Activated T-cell treated with anti-CD3 and anti-CD28 coated beads, Interleukin-2, amount 50 U/mL, for 48 hours (primary cell): ENCODE measurements at regions not wholly inside any gene's neighbourhood (a gene's known extent, or its start where the extent isn't known, plus 50 kb on each side); places are given as distances from the start of the nearest gene placed in this dataset.

Experiments
- DNase-seq, 2 experiments: peaks; one replicate each; pipeline ENCODE4 v3.0.0-alpha.2; 2020

GRCh38 chr15:96390986-96391385, 60.5 kb downstream of the NR2F2 start:
- no peak for DNase-seq

GRCh38 chr15:96392380-96393208, 62.1 kb downstream of the NR2F2 start:
- DNase-seq, result no peak

DNA sequence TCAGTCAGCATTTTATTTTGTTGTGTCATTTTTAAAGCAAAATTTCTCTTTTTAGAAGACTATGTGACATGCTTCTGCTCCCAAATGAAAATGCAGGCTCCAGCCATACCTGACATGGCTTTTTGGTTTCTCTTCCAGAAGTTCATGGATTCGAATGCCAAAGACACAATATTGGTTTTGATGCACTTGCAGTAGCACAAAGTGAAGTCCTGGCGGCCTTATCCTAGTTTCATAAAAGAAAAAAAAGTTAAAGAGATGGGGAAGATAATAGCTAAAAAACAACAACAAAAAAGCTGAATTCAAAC, 62.7 kb downstream of the NR2F2 start:
- DNase-seq, result no peak

- no peak for DNase-seq
Observed at GRCh38 chr15:96395687-96396086, 65.2 kb downstream of the NR2F2 start.

DNA sequence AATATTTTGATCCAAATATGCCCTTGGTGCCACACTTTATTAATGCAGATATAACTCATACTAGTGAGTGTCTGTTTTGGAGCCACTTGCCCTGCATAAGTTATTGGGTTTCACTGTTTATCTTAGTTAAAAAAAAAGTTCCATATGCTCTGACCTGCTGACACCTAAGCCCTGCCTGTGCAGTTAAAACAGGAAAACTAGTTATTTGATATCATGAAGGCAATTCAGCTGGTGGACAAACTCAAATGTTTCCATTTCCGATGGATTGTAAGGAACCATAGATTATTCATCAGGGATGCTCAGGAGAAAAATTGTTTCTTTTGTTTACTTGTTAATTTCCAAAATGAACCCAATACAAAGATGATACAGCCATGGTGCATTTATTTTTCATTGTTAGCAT, 68.3 kb downstream of the NR2F2 start:
- DNase-seq, result no peak

DNA sequence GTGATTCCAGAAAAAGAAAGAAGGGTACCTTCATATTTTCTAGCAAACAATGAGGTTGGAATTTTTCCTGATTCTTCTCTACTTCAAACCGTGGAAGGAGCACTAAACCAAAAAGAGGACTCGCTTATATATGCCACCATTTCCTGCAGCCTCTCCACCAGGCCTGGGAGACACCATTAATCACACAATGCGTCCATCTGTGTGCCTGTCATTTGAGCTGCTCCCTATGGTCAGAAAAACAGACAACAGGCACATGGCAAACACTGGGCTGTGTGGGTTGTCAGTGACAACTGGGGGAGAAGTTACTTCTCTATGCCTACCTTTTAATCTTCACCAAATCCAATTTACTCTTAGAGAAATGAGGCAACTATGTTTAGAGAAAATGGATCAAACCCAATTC, 71.9 kb downstream of the NR2F2 start:
- DNase-seq, result no peak

- DNase-seq, result no peak
Observed at GRCh38 chr15:96403071-96403470, 72.6 kb downstream of the NR2F2 start.

DNA sequence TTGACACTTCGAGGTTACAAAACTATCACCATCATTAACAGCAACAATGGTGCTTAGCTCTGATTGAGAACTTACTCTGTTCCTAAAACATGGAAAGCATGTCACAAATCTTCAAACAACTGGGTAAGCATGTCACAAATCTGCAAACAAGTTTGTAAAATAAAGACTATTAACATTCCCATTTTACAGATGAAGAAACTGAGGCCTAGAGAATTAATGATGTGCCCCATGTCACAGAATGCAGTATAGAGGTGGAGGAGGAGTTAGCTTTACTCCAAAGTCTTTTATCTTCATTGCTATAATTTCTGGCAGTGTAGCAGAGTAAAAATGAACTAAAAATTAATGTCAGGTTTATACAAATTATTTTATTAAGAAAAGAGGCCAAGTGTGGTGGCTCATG, 73.4 kb downstream of the NR2F2 start:
- DNase-seq, result no peak

GRCh38 chr15:96404560-96404959, 74.1 kb downstream of the NR2F2 start:
- no peak for DNase-seq

- no peak for DNase-seq
Observed at GRCh38 chr15:96406291-96406690, 75.8 kb downstream of the NR2F2 start.

- DNase-seq, result no peak
Observed at GRCh38 chr15:96406701-96407100, 76.2 kb downstream of the NR2F2 start.

DNA sequence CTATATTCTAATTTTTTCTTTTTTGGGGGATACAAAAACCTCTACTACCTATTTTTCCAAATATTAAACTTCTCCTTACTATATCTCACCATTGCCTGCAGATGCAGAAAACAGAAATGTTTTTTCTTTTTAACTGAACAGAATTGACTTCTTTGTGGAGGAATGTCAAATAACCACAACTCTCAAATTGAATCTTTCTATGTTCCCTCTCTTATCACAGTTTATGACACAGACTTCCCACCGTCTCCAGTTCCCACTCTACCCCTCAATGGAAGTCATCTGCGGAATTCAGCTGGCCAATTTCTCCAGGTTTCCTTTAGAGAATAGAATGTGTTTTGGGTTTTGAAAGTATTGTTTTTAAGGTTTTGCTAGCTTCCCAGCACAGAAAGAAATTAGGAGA, 77.0 kb downstream of the NR2F2 start:
- no peak for DNase-seq

- no peak for DNase-seq
Observed at GRCh38 chr15:96408591-96409183, 78.2 kb downstream of the NR2F2 start.

DNA sequence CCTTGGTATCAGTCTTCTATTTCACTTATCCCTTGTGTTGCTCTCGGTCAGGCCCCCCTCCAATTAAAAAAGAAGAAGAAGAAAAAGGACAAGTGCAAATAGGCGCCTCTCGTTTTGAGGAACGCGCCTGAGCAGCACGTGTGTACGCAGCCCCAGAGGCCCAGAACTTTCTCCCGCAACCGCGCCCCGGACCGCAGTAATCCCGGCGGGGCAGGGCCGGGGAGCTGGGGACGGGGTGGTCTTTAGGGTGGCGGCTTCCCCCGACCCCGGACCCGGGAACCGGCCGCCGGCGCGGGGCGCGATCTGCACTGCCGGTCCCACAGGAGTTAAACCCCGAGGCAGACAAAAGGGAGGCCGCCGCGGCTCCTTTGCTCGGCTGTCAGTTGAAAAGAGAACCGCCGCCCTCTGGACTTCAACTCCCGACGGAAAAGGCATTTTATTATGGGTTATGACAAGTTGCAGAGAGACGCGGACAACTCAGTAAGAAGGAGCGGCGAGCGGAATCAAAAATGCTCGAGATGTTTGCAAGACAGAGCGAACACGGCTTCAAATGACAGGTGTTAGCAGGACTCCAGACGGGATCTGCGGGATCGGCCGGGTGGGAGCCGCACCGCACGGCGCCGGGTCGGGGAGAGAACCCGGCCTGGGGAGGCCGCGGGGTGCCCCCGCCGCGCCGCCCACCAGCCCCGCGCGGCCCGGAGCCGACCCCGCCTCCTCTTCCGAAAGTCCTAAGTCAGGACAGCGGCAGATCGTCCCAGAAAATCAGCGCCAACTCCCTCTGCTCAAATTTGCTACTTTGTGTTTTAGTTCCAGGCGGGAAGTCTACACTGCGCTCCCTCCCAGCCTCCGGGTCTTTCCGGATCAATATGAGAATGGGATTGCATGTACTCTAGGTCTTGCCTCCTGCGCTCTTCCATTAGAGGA, 79.0 kb downstream of the NR2F2 start:
- no peak for DNase-seq

GRCh38 chr15:96410175-96411055, 79.9 kb downstream of the NR2F2 start:
- no peak for DNase-seq

DNA sequence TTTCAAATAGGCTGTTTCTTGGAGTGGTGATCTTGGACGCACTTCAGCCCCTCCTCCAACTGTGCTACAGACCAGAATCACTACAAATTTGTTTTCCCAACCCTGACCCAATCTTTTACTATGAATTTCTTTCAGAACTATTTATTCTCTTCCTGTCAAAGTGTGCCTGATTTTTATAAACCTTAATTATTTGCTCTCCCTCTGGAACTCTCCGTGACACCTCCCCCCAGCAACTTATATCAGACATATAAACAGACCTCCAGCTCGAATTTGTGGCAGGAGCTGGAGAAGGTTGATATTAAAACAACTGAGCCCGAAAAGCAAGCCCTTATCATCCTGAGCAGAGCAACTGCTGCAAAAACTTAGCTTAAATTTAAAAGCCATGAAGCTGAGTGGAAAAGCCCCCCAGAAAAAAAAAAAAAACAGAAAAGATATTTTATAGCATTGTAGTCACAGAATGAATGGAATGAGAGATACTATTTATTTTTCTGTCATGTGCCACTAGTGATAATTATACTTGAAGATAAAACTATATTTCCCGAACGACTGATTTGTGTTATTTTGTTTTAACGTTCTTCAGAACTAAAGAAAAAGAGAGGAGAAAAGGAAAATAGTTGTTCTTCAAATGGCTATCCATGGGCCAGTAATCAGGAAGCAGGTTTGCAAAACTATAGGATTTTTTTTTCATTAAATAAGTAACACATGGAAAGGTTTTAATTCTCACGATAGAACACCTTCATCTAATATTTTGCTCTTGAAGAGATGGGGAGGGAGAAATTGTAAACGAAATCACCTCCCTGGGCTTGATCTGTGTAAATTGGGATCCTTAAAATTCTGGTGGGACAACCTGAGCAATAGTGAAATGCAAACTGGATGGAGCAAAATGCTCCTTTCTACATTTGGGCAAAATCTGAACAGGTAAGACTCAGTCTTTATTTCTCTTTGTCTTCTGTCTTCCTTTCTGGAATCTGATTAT, 80.8 kb downstream of the NR2F2 start:
- DNase-seq, result no peak

GRCh38 chr15:96412045-96412905, 81.8 kb downstream of the NR2F2 start:
- no peak for DNase-seq

- no peak for DNase-seq
Observed at GRCh38 chr15:96412906-96413231, 82.4 kb downstream of the NR2F2 start.

- DNase-seq, result no peak
Observed at GRCh38 chr15:96413657-96414056, 83.2 kb downstream of the NR2F2 start.

- no peak for DNase-seq
Observed at GRCh38 chr15:96414875-96415274, 84.4 kb downstream of the NR2F2 start.
